Endothelial cell of umbilical vein (primary cell): ENCODE measurements at regions not wholly inside any gene's neighbourhood (a gene's known extent, or its start where the extent isn't known, plus 50 kb on each side); places are given as distances from the start of the nearest gene placed in this dataset.

Experiments used
- POLR2A ChIP-seq: IDR thresholded peaks from 2 replicates; pipeline ENCODE4 v1.6.1; 2012; ENCODE audit warnings: low read depth, mild to moderate bottlenecking, control low read depth, low read length
- TF ChIP-seq, protein P1 (sequence below): IDR thresholded peaks from 2 replicates; pipeline ENCODE4 v1.6.1; 2011; ENCODE audit not compliant: insufficient read depth, insufficient read length

- TF ChIP-seq, protein P1, sequence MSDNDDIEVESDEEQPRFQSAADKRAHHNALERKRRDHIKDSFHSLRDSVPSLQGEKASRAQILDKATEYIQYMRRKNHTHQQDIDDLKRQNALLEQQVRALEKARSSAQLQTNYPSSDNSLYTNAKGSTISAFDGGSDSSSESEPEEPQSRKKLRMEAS, result no peak
- TF ChIP-seq POLR2A, result no peak
These were observed 725.5 kb downstream of the DNAJB9 start for GRCh38 chr7:109295158-109295557.
